IMR-90 (cell line): ENCODE measurements at regions not wholly inside any gene's neighbourhood (a gene's known extent, or its start where the extent isn't known, plus 50 kb on each side); places are given as distances from the start of the nearest gene placed in this dataset.

Experiments used
- BHLHE40 ChIP-seq: fragments of 150-350 bp; IDR thresholded peaks from 2 replicates; pipeline ENCODE4 v1.6.1; 2016; ENCODE audit warnings: mild to moderate bottlenecking, low read depth, low read length
- CEBPB ChIP-seq: IDR thresholded peaks from 2 replicates; pipeline ENCODE4 v1.6.1; 2012; ENCODE audit warnings: low read depth, low read length, improper control_type of control experiment
- CTCF ChIP-seq: conservative IDR thresholded peaks from 2 replicates; pipeline ENCODE4 v1.5.1; 2012; ENCODE audit warnings: mild to moderate bottlenecking, low read depth, low read length, improper control_type of control experiment
- ELK1 ChIP-seq: fragments of 150-350 bp; IDR thresholded peaks from 2 replicates; pipeline ENCODE4 v1.6.1; 2016; ENCODE audit warnings: low read depth, mild to moderate bottlenecking, low read length, moderate library complexity, borderline replicate concordance
- MXI1 ChIP-seq: IDR thresholded peaks from 2 replicates; pipeline ENCODE4 v1.6.1; 2012; ENCODE audit warnings: low read depth, mild to moderate bottlenecking, low read length, moderate library complexity, borderline replicate concordance
- NFE2L2 ChIP-seq: fragments of 150-350 bp; IDR thresholded peaks from 2 replicates; pipeline ENCODE4 v1.6.1; 2016; ENCODE audit warnings: low read depth, mild to moderate bottlenecking, low read length
- POLR2A ChIP-seq: IDR thresholded peaks from 2 replicates; pipeline ENCODE4 v1.6.1; 2012; ENCODE audit warnings: mild to moderate bottlenecking, low read depth, low read length
- RAD21 ChIP-seq: IDR thresholded peaks from 2 replicates; pipeline ENCODE4 v1.6.1; 2012; ENCODE audit warnings: low read length, improper control_type of control experiment
- RFX5 ChIP-seq: IDR thresholded peaks from 2 replicates; pipeline ENCODE4 v1.8.0; 2012; ENCODE audit warnings: low read depth, mild to moderate bottlenecking, low read length, moderate library complexity
- SMC3 ChIP-seq: fragments of 150-350 bp; IDR thresholded peaks from 2 replicates; pipeline ENCODE4 v1.6.1; 2016; ENCODE audit warnings: low read depth, mild to moderate bottlenecking, antibody characterized with exemption, low read length, moderate library complexity

- TF ChIP-seq POLR2A (no peak), RAD21 (no peak), CTCF (no peak), RFX5 (no peak), MXI1 (no peak), BHLHE40 (no peak), SMC3 (no peak), ELK1 (no peak), CEBPB (no peak), NFE2L2 (no peak)
Measured at GRCh38 chr15:79213650-79214049, 68.9 kb upstream of the ANKRD34C start.
